ENCODE measurements at regions not wholly inside any gene's neighbourhood (a gene's known extent, or its start where the extent isn't known, plus 50 kb on each side); places are given as distances from the start of the nearest gene placed in this dataset.

DNA sequence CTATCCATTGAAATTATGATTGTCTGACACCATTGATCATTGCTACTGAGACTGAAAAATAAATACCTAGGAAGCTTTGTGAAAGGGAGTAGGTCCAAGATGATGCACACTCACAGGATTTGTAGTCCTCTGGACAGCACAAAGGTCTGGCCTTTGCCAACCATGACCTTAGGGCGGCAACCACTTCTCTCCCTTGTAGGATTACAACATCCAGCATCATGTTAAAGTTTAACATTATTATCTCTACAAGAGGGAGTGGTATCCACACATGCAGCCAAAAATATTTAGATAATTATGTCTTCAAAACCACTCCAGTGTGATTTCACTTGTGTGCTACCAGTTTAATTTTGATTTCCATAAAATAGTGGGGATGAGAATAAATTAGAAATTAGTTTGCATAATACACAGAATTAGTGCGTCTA, 51.1 kb upstream of the NHSL1 start:
- DNase-seq (ENCODE audit: low read depth, low spot score): no peak

DNA sequence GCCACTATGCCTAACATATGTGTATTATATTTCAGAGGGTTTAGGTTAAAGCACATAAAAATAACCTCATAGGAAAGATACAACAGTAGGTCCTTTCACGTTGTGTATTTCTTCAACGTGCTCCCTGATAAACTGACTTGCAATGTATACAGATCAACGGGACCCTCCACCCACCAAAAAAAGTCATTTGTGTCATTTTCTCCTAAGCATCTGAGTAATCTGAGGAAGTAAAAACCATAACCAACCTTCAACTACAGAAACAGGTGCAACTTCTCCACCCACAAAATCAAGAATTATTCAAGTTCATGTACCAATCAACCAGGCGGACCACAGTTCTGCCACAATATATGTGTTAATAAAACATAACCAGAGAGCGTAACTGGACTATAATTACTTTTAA, 54.9 kb upstream of the NHSL1 start:
- DNase-seq (ENCODE audit: low read depth, low spot score): no peak

DNA sequence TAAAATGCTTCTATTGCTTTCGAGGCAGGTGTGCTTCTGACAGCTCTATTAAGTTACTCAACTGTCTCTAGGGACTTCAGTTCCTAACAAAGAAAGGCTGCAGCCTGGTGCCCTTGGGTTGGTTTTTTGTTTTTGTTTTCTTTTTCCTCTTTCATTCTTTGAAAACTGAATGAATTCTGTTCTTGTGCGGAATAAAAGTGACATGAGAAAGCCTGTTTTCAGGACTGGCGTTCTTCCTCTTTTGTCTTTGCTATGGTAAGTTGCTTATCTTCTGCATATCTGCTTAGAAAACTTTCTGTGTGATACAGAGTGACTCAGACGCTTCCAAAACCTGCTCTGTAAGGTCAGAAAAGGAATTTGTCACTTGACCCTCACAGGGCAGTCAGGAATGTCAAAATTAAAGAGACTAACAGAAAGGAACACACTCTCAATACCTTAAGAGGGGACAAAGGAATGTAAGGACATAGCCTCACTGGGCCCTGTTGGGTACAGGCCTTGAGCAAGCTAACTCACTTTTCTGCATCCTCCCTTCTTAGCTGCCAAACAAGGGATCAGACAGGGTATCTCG, 56.2 kb upstream of the NHSL1 start:
- DNase-seq (ENCODE audit: low read depth, low spot score): no peak

DNA sequence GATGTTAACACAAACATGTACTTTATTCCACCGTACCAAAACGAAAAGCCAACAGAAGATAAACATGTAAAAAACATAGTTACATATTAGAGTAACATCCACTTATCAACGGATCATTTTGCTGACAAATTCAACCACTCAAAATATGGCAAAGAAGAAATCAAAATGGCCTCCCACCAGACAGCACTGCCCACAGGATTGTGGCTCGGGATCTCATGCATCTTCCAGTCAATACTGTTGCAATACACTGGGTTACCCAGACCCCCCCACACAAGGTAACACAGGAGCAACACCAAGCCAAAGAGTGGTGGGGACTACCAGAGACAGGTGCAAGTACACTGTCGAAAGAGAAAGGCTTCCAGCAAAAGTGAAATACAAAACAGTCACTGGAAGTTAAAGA, 57.9 kb upstream of the NHSL1 start:
- no peak for DNase-seq (ENCODE audit: low read depth, low spot score)

DNA sequence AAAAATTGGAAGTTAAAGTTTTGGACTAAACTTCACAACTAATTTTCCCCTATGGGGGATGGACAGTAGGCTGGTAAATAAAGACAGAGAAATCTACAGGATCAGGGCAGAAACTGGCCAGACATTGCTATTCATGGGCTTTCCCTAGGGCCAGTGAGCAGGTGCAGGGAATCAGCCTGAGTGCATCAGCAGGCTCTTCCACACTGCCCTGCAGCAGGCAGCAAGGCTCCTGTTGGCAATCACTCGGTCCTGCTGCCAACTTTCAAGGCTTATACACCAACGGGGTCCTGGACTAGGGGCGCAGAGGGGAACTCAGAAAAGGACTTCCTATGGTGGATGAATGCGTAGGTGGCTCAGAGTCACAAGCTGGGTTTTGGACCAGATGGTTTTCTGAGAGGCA, 59.8 kb upstream of the NHSL1 start:
- DNase-seq (ENCODE audit: low read depth, low spot score): no peak

DNA sequence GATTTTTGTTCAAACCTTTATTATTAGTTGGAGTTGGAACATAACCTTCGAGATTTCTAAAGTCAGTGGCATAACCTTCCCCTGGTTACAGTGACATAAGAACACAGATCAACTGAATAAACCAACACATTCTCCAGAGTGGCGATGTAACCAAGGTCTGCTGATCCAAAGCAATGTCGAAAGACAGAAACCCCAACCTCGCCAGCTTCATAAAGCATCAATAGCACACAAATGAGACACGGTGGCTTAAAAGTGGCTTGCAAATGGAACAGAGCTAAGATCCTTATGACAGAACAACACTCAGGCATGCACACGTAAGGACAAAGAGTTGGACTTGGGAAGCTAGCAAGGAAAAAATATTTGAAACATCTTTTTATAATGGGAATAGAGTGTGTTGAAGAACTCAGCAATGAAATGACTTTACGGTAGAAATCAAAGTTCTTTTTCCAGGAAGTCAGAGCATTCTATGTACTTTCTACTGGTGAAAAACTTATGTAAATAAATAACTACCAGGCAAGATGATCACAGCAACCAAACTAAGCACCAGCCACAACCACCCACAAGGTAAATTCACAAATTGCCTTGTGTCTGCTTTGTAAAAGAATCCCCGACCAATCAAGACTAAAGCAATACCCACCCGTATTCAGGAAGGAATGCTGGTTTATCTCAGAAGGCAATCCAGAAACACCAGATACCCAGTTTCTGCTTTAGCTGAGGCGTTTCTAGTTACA, 61.0 kb upstream of the NHSL1 start:
- no peak for DNase-seq (ENCODE audit: low read depth, low spot score)

DNA sequence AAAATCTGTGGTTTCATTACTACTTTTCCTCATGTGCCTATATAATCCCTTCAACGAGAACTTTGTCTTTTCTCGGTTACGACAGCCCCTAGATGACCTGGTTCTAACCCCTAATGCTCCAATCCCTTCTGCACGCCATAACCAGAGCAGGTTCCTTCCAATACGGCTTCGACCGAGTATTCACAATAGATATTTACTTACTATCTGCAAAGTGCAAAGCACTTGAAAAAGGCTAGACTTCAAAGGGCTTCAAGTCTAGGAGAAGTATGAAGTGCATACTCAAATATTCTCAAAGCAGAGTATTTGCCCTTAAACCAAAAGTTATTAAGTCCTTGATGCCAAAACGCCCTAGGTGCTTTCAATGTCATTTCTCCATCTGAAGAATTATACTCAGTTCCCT, 63.4 kb upstream of the NHSL1 start:
- DNase-seq (ENCODE audit: low read depth, low spot score): no peak

DNA sequence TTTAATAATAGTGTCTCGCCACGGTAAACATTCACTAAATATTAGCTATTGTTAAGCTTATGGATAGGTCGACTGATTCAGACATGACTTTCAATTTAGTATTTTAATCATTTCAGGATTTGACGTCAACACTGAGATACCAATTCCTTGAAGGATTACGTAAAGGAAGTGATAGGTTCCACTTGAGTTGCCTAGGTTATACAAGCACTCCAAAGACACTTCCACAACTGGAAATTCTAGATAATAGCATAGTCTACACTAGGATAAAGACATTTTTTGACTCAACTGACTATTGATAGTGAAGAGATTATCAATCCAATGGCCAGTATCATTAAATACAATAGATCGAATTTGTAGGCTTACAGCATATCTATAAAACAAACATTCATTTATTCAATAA, 63.9 kb upstream of the NHSL1 start:
- no peak for DNase-seq (ENCODE audit: low read depth, low spot score)

DNA sequence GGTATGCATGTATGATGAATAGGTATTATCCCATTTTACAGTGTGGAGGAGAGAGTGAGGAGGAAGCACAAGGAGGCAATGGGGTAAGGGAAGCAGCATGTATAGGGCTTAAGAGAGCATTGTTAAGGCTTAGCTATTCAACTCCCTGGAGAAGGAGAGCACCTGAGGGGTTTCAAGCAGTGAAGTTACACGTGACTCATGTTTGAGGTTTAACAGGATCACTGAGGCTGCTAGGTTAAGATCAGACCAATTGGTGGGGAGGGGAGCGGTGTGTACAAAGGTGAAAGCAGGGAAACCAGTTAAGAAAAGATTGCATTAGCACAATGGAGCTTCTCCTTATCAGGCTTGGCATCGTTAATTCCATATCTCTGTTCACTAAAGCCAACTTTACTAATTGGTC, 64.4 kb upstream of the NHSL1 start:
- DNase-seq (ENCODE audit: low read depth, low spot score): no peak

DNA sequence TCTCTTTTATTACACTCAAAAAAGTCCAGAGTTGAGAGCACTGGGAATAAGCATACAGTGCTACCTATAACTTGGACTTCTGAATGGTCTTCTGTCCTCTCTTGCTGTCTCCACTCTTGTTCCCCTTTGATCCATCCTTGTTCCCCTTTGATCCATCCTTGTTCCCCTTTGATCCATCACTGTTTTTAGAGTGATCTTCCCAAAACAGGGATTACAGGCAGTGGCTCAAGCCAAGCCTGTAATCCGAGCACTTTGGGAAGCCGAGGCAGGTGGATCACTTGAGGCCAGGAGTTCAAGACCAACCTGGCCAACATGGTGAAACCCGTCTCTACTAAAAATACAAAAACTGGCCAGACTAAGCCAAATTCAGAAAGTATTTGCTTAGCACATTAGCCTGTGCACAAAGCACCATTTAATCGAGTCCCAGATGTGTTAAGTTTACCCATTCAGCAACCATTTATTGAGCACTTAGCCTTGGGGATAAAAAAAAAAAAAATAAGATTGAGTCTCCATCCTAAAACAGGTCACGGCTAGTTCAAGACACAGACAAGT, 65.0 kb upstream of the NHSL1 start:
- no peak for DNase-seq (ENCODE audit: low read depth, low spot score)

DNA sequence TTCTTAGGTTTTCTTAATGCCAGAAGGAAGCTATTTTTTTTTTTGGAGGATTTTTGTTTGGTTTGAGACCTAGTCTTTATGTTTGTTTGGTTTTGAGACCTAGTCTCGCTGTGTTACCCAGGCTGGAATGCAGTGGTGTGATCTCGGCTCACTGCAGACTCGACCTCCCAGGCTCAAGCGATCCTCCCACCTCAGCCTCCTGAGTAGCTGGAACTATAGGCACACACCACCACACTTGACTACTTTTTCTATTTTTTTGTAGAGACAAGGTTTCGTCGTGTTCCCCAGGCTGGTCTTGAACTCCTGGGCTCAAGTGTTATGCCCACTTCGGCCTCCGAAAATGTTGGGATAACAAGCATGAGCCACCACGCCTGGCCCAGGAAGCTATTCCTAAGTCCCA, 67.8 kb upstream of the NHSL1 start:
- no peak for DNase-seq (ENCODE audit: low read depth, low spot score)

DNA sequence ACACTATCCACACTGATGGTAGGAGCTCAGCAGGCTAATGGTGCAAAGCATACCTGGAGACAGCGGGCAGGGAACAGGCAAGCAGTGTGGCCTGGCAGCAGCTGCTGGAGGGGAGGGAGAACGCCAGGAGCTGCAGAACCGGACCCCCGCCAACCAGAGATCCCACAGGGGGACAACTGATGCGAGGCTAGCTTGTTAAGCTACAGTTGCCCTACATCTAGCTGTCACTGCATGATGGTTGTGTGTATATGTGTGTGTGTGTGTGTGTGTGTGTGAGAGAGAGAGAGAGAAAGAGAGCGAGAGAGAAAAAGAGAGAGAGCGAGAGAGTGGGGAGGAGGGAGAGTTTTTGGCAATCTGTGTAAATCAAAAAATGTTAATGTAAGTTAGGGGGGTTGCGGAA, 69.7 kb upstream of the NHSL1 start:
- no peak for DNase-seq (ENCODE audit: low read depth, low spot score)

DNA sequence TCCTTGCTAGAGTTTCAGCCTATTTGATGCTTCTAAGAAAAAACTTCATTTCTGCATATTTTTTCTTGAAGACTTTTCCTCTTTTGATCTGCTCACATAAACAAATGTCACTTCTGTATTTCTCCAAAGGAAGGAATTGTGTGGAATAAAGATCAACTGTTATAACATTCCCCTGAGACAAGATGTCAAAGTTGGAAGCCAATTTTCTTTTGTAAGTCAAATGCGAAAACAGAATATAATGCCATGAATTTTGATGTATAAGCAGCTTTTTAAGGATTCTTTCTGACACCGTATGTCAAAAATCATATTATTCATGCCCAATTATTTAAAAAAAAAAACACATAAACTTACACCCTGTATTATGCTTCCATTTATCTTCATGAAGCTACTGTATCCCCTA, 70.3 kb upstream of the NHSL1 start:
- no peak for DNase-seq (ENCODE audit: low read depth, low spot score)

DNA sequence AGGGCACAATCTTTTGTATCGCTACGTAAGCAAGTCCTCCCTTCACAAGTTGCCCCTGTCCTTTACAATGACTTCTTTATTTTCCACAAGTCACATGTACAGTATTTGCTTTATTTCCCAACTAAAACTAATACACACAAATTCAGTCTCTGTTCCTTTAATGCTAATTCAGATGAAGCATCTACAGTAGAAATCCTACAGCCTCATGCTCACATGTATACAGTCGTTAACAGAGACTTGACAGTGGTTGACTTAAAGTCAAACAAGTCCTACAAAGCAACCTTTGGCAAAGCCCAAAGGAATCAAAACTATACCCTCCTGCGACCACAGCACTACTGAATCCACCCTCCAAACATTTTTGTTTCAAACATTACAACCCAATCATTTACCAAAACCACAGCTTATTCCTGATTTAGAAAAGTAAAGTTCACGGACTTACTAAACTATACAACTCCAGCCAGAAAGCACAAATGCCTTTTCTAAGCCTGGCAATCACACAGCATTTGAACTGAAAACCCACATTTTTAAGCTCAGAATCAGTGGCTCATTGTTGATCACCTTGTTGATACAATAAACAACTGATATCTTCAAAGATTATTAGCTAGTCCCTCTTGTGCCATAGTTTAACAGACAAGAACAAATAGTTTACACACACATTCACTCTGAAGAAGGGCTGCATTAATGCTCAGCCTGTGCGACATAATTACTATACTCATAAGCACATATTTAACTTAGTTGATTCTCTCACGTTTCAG, 70.9 kb upstream of the NHSL1 start:
- DNase-seq (ENCODE audit: low read depth, low spot score): no peak

DNA sequence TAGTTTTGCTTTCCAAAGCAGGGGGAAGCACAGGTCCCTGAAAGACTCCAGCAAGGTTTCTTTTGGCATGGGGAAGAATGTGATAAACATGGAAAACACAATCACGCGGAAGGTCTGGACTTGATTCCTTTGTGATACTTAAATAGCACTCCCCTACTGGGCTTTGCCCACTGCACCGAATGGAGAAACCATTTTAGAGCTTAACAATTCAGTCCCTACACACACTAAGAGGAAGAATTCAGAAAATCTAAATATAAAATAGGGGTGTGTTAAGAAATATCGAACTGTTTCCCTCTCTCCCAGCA, 71.4 kb upstream of the NHSL1 start:
- no peak for DNase-seq (ENCODE audit: low read depth, low spot score)

DNA sequence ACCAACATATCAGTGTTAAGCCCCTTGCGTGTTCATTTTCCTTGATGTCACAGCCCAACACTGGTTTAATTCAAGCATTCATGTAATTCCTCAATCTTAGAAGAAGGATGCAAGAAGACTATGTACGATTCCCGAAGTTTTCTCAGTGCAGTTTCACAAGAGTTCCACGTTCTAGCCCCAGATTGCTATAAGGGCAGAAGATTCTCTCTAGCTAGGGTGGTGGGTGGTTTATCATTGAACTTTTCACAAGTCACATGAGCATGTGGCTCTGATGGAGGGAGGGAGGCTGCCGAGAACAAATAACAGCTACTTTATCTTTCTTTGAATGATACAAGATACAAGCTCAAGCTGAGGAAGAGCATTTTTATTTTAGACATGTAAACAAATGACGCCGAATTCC, 71.9 kb upstream of the NHSL1 start:
- no peak for DNase-seq (ENCODE audit: low read depth, low spot score)

DNA sequence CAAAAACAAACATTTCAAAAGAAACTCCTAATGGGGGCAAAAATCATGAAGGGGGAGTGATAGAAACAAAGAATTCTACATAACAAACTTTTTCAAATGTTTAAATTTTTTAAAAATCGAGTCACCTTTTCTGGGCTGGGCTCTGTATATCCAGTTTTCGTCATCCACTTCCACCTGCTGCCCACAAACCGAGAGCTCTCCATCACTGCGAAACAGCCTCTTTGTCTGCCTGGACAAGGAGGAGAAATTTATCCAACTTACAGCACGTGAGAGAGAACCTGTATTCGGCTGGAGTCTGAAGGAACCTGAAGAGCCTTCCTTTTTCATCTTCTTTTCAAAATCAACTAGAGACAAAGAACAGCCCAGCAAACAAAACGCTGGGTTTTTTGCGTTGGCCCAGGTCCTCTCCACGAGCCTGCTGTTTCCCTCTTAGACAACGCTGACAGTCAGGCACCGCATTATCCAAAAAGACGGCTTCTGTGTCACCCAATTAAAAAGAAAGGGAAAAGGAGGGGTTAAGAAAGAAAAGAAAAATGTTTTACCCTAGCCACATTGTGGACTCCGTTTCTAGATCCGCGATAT, 72.4 kb upstream of the NHSL1 start:
- DNase-seq (ENCODE audit: low read depth, low spot score): no peak

DNA sequence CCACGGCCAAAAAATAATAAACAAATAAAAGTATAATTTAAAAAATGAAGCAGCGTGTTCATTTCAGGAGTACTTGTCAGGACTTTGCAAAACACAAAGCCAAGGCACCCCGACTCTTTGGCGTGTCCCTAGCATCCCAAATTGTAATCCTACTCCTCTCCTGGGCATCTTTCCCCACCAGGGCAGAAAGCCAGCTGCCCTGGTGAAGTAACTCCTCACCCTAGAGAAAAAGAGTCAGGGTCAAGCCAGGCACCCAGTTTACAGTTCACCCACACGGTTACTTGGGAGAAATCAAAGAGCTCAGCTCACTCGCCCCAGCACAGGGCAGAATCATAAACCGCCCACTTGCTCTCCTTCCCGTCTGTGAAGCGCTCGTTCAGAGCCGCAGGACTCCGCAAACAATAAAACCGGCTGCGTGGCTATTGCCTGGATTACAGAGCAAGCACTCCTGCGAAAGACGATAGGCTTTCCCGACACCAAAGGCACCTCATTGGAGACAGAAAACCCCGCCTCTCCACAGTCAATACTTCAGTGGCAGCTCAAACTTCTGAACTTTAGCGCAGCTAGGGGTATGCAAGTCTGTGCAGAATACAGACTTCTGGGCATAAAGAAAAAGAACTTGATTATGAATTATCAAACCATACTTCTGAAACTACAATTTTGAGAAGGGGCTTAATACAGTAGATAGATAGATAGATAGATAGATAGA, 73.0 kb upstream of the NHSL1 start:
- no peak for DNase-seq (ENCODE audit: low read depth, low spot score)

DNA sequence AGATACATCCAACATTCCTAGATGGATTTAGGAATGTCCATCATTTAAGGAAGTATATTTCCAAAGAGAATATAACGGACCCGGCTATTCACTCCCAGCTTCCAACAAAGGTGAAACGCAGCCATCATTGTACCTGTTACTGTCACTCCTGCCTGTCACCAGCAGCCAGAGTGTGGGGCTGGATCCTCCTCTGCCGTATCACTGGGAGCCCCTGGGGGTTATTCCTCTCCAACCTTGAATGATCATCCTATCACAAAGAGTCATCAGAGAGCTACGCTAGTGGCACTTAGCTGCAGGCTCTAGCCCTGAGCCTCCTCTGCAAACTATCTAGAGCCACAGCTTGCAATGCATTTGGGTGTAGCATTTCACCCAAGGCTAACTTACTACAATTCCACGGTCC, 73.6 kb upstream of the NHSL1 start:
- no peak for DNase-seq (ENCODE audit: low read depth, low spot score)

DNA sequence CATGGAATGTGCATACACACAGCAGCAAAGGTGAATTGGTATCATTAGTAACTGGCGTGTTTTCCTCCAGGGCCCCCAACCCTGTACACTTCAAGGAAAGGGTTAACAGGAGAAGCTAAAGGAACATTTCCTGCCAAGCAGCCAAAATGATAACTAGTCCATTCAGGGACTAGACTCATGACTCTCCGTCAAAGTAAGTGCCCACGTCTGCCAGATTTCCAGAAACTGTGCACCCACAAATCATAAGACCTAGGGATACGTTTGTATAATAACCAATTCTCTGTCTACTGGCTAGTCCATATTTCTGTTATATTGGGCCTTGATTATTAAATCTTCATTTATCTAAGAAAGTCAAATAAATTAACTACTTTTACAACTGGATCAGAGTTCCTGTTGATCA, 76.0 kb upstream of the NHSL1 start:
- no peak for DNase-seq (ENCODE audit: low read depth, low spot score)

DNA sequence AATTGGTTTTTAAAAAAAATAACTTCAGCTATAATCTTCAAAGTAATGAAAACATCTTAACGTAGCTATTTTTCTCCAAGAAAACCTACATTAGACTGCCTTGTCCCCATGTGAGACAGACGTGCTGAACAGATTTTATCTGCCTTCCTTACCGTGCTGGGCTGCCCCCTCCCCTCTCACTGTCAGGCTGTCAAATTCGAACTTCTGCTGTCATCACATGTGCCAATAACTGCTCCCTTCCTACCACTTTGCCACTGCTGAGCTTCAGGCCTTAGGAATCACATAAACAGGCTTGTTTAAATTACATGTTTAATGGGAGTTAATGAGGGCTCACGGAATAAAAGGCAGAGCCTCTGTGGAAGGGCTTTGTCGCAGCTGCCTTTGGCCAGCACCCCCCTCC, 77.0 kb upstream of the NHSL1 start:
- no peak for DNase-seq (ENCODE audit: low read depth, low spot score)
